H7 (cell line): ENCODE measurements at regions not wholly inside any gene's neighbourhood (a gene's known extent, or its start where the extent isn't known, plus 50 kb on each side); places are given as distances from the start of the nearest gene placed in this dataset.

Experiments used
- DNase-seq: peaks from one replicate; pipeline ENCODE4 v3.0.0; 2012
- H3K27me3 ChIP-seq: 2 replicates; pipeline ENCODE4 v1.6.0; 2011; ENCODE audit warnings: mild to moderate bottlenecking, low read length; ENCODE audit not compliant: control insufficient read depth, insufficient read depth
- H3K36me3 ChIP-seq: replicated peaks from 2 replicates; pipeline ENCODE4 v1.5.1; 2011; ENCODE audit warnings: low read length; ENCODE audit not compliant: control insufficient read depth, insufficient read depth
- H3K4me3 ChIP-seq: 2 replicates; pipeline ENCODE4 v1.5.1; 2011; ENCODE audit warnings: low read depth, mild to moderate bottlenecking, control low read depth, low read length, moderate library complexity; ENCODE audit not compliant: insufficient read depth

- H3K36me3 ChIP-seq: no peaks in the 10 kb centered on the region
- peak; percentile 26 for DNase-seq
- no peaks in the 10 kb centered on the region for H3K27me3 ChIP-seq
- H3K4me3 ChIP-seq: no peak overlapping the region
These were observed 175.8 kb upstream of the CHD1 start for GRCh38 chr5:99104538-99105132.

- DNase-seq: no peak
- no peak overlapping the region for H3K4me3 ChIP-seq
- no peaks in the 10 kb centered on the region for H3K36me3 ChIP-seq
- H3K27me3 ChIP-seq: no peaks in the 10 kb centered on the region
These were observed 173.4 kb upstream of the CHD1 start for GRCh38 chr5:99102073-99102697.

- no peak for DNase-seq
These were observed 170.9 kb upstream of the CHD1 start for GRCh38 chr5:99099691-99100090.

GRCh38 chr5:99089822-99090549 is 161.2 kb upstream of the CHD1 start:
- Histone ChIP-seq H3K36me3 (no peaks in the 10 kb centered on the region), H3K27me3 (no peaks in the 10 kb centered on the region), H3K4me3 (no peak overlapping the region)
- no peak for DNase-seq

More at GRCh38 chr5:99099691-99100090, 170.9 kb upstream of the CHD1 start:
- Histone ChIP-seq H3K4me3 (no peak overlapping the region), H3K36me3 (no peaks in the 10 kb centered on the region), H3K27me3 (no peaks in the 10 kb centered on the region)

- no peaks in the 10 kb centered on the region for H3K36me3 ChIP-seq
- no peak for DNase-seq
These were observed 159.5 kb upstream of the CHD1 start for GRCh38 chr5:99088309-99088708.

GRCh38 chr5:99083197-99083596 is 154.4 kb upstream of the CHD1 start:
- no peak overlapping the region for H3K4me3 ChIP-seq
- H3K27me3 ChIP-seq: no peaks in the 10 kb centered on the region
- DNase-seq: no peak
- H3K36me3 ChIP-seq: no peaks in the 10 kb centered on the region

More at GRCh38 chr5:99088309-99088708, 159.5 kb upstream of the CHD1 start:
- Histone ChIP-seq H3K27me3 (no peaks in the 10 kb centered on the region), H3K4me3 (no peak overlapping the region)

GRCh38 chr5:99081711-99082110 is 152.9 kb upstream of the CHD1 start:
- no peaks in the 10 kb centered on the region for H3K27me3 ChIP-seq

GRCh38 chr5:99076723-99077640 is 148.2 kb upstream of the CHD1 start:
- DNase-seq: no peak
- H3K4me3 ChIP-seq: no peak overlapping the region
- H3K36me3 ChIP-seq: no peaks in the 10 kb centered on the region
- H3K27me3 ChIP-seq: no peaks in the 10 kb centered on the region

More at GRCh38 chr5:99081711-99082110, 152.9 kb upstream of the CHD1 start:
- Histone ChIP-seq H3K36me3 (no peaks in the 10 kb centered on the region), H3K4me3 (no peak overlapping the region)
- DNase-seq: no peak

GRCh38 chr5:99072846-99073245 is 144.0 kb upstream of the CHD1 start:
- Histone ChIP-seq H3K4me3 (no peak overlapping the region), H3K36me3 (no peaks in the 10 kb centered on the region), H3K27me3 (no peaks in the 10 kb centered on the region)
- DNase-seq: no peak

- Histone ChIP-seq H3K27me3 (no peaks in the 10 kb centered on the region), H3K36me3 (no peaks in the 10 kb centered on the region), H3K4me3 (no peak overlapping the region)
- no peak for DNase-seq
These were observed 142.0 kb upstream of the CHD1 start for GRCh38 chr5:99070822-99071221.

- Histone ChIP-seq H3K36me3 (no peaks in the 10 kb centered on the region), H3K27me3 (no peaks in the 10 kb centered on the region), H3K4me3 (no peak overlapping the region)
- no peak for DNase-seq
These were observed 141.6 kb upstream of the CHD1 start for GRCh38 chr5:99070362-99070761.

GRCh38 chr5:99068944-99069650 is 140.3 kb upstream of the CHD1 start:
- no peak overlapping the region for H3K4me3 ChIP-seq
- no peak for DNase-seq

GRCh38 chr5:99063737-99064136 is 134.9 kb upstream of the CHD1 start:
- no peaks in the 10 kb centered on the region for H3K36me3 ChIP-seq

More at GRCh38 chr5:99068944-99069650, 140.3 kb upstream of the CHD1 start:
- H3K27me3 ChIP-seq: no peaks in the 10 kb centered on the region
- no peaks in the 10 kb centered on the region for H3K36me3 ChIP-seq

GRCh38 chr5:99061711-99062110 is 132.9 kb upstream of the CHD1 start:
- no peak for DNase-seq
- H3K36me3 ChIP-seq: no peaks in the 10 kb centered on the region
- H3K4me3 ChIP-seq: no peak overlapping the region
- H3K27me3 ChIP-seq: no peaks in the 10 kb centered on the region

More at GRCh38 chr5:99063737-99064136, 134.9 kb upstream of the CHD1 start:
- Histone ChIP-seq H3K27me3 (no peaks in the 10 kb centered on the region), H3K4me3 (no peak overlapping the region)
- DNase-seq: no peak
